ENCODE measurements at regions not wholly inside any gene's neighbourhood (a gene's known extent, or its start where the extent isn't known, plus 50 kb on each side); places are given as distances from the start of the nearest gene placed in this dataset.

DNA sequence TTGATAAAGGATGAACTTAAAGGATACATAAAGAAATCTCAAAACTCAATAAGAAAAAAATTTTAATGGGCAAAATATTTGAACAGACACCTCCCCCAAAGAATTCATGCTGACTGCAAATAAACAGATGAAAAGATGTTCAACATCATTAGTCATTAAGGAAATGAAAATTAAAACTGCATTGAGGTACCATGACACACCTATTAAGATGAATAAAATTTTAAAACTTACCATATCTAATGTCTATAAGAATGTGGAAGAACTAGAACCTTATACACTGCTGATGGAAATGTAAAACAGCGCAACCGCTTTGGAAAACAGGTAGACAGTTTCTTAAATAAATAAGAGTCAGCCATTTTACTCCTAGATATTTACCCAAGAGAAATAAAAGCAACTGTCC lies 266.8 kb upstream of the TET2 start:
- H3K27ac ChIP-seq (ENCODE audit: extremely low read depth, low read depth, low read length): no peak overlapping the region
- H3K36me3 ChIP-seq (ENCODE audit: control insufficient read depth in 2 of 2, insufficient read depth in 1 of 2, low read length in 2 of 2): no peaks in the 10 kb centered on the region
- no peaks in the 10 kb centered on the region for H3K4me1 ChIP-seq (ENCODE audit: control insufficient read depth, insufficient read depth, low read length)
- ChIA-PET CTCF (interaction anchor here (0.6 kb wide), 1 partner anchor 380 kb away, joined by 3 read pairs; no protein-coding TSS in a partner anchor), POLR2A (no interaction called here)
- H3K9me3 ChIP-seq (ENCODE audit: control insufficient read depth, insufficient read depth, low read depth, low read length): no peaks in the 10 kb centered on the region
- H3K4me3 ChIP-seq (ENCODE audit: low read depth, low read length): no peak overlapping the region
- TF ChIP-seq ZNF571 (tag by site-specific recombination; IDR thresholded peaks at IDR 0.05): no peak
- TF ChIP-seq INSM2 (tag by site-specific recombination; IDR thresholded peaks at IDR 0.05): no peak
- TF ChIP-seq ZNF76 (tag by site-specific recombination; IDR thresholded peaks at IDR 0.05; ENCODE audit: borderline replicate concordance, low read depth): no peak
- no peak for TF ChIP-seq ZBTB7A (tag by site-specific recombination; IDR thresholded peaks at IDR 0.05; ENCODE audit: low read depth)
- TF ChIP-seq RBAK (tag by site-specific recombination; IDR thresholded peaks at IDR 0.05): no peak
- no peak for TF ChIP-seq ZNF830 (tag by site-specific recombination; IDR thresholded peaks at IDR 0.05; ENCODE audit: low read depth)
- TF ChIP-seq, protein P1, sequence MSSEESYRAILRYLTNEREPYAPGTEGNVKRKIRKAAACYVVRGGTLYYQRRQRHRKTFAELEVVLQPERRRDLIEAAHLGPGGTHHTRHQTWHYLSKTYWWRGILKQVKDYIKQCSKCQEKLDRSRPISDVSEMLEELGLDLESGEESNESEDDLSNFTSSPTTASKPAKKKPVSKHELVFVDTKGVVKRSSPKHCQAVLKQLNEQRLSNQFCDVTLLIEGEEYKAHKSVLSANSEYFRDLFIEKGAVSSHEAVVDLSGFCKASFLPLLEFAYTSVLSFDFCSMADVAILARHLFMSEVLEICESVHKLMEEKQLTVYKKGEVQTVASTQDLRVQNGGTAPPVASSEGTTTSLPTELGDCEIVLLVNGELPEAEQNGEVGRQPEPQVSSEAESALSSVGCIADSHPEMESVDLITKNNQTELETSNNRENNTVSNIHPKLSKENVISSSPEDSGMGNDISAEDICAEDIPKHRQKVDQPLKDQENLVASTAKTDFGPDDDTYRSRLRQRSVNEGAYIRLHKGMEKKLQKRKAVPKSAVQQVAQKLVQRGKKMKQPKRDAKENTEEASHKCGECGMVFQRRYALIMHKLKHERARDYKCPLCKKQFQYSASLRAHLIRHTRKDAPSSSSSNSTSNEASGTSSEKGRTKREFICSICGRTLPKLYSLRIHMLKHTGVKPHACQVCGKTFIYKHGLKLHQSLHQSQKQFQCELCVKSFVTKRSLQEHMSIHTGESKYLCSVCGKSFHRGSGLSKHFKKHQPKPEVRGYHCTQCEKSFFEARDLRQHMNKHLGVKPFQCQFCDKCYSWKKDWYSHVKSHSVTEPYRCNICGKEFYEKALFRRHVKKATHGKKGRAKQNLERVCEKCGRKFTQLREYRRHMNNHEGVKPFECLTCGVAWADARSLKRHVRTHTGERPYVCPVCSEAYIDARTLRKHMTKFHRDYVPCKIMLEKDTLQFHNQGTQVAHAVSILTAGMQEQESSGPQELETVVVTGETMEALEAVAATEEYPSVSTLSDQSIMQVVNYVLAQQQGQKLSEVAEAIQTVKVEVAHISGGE (tag by site-specific recombination; conservative IDR thresholded peaks at IDR 0.05; ENCODE audit: low read depth): no peak
- TF ChIP-seq MYNN (tag by site-specific recombination; IDR thresholded peaks at IDR 0.05; ENCODE audit: borderline replicate concordance): no peak
- TF ChIP-seq, protein P2, sequence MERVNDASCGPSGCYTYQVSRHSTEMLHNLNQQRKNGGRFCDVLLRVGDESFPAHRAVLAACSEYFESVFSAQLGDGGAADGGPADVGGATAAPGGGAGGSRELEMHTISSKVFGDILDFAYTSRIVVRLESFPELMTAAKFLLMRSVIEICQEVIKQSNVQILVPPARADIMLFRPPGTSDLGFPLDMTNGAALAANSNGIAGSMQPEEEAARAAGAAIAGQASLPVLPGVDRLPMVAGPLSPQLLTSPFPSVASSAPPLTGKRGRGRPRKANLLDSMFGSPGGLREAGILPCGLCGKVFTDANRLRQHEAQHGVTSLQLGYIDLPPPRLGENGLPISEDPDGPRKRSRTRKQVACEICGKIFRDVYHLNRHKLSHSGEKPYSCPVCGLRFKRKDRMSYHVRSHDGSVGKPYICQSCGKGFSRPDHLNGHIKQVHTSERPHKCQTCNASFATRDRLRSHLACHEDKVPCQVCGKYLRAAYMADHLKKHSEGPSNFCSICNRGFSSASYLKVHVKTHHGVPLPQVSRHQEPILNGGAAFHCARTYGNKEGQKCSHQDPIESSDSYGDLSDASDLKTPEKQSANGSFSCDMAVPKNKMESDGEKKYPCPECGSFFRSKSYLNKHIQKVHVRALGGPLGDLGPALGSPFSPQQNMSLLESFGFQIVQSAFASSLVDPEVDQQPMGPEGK (tag by site-specific recombination; IDR thresholded peaks at IDR 0.05): no peak

GRCh38 chr4:104881136-104881886 lies 265.4 kb upstream of the TET2 start:
- ChIA-PET POLR2A (no interaction called here), CTCF (no interaction called here)
- Histone ChIP-seq H3K36me3 (ENCODE audit: control insufficient read depth in 2 of 2, insufficient read depth in 1 of 2, low read length in 2 of 2) (no peaks in the 10 kb centered on the region), H3K4me3 (ENCODE audit: low read depth, low read length) (no peak overlapping the region), H3K27ac (ENCODE audit: extremely low read depth, low read depth, low read length) (no peak overlapping the region), H3K9me3 (ENCODE audit: control insufficient read depth, insufficient read depth, low read depth, low read length) (no peaks in the 10 kb centered on the region), H3K4me1 (ENCODE audit: control insufficient read depth, insufficient read depth, low read length) (no peaks in the 10 kb centered on the region)
- TF ChIP-seq, protein P3, sequence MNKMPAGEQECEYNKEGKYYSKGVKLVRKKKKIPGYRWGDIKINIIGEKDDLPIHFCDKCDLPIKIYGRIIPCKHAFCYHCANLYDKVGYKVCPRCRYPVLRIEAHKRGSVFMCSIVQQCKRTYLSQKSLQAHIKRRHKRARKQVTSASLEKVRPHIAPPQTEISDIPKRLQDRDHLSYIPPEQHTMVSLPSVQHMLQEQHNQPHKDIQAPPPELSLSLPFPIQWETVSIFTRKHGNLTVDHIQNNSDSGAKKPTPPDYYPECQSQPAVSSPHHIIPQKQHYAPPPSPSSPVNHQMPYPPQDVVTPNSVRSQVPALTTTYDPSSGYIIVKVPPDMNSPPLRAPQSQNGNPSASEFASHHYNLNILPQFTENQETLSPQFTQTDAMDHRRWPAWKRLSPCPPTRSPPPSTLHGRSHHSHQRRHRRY (tag by site-specific recombination; IDR thresholded peaks at IDR 0.05): no peak
- TF ChIP-seq ZNF501 (tag by site-specific recombination; IDR thresholded peaks at IDR 0.05) (no peak), KLF8 (tag by site-specific recombination; IDR thresholded peaks at IDR 0.05) (no peak), ZNF133 (tag by site-specific recombination; IDR thresholded peaks at IDR 0.05) (no peak), ZNF354C (tag by site-specific recombination; IDR thresholded peaks at IDR 0.05; ENCODE audit: borderline replicate concordance, low read depth) (no peak)

All from HEK293 (cell line).